NB4 (cell line): ENCODE measurements at regions not wholly inside any gene's neighbourhood (a gene's known extent, or its start where the extent isn't known, plus 50 kb on each side); places are given as distances from the start of the nearest gene placed in this dataset.

Source experiments
- POLR2A ChIP-seq: IDR thresholded peaks from 2 replicates; pipeline ENCODE4 v1.6.1; 2011; ENCODE audit warnings: mild to moderate bottlenecking; ENCODE audit not compliant: insufficient read length; ENCODE audit errors: extremely low read depth
- TF ChIP-seq, protein P1 (sequence below): IDR thresholded peaks from one replicate; pipeline ENCODE4 v1.5.1; 2012; ENCODE audit warnings: low read depth, low read length

DNA sequence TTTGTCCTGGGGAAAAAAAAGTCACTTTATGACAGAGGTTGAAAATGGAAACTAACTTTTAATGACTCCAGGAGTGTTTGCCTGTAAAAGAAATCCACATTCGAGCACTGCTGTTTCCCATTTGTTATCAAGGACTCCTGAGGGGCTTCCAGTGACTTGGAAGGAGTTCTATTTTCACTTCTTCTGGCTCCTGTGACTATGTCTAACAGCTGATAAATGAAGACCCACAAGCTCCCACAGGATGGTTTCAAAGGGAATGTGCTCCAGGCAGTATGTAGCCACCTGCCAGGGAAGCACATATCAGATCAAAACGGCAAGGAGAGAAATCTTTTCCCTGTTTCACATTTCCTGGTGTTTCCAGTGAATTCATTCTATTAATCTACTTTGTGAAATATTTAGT, 159.8 kb upstream of the FAM241A start:
- no peak for TF ChIP-seq POLR2A
- TF ChIP-seq, protein P1, sequence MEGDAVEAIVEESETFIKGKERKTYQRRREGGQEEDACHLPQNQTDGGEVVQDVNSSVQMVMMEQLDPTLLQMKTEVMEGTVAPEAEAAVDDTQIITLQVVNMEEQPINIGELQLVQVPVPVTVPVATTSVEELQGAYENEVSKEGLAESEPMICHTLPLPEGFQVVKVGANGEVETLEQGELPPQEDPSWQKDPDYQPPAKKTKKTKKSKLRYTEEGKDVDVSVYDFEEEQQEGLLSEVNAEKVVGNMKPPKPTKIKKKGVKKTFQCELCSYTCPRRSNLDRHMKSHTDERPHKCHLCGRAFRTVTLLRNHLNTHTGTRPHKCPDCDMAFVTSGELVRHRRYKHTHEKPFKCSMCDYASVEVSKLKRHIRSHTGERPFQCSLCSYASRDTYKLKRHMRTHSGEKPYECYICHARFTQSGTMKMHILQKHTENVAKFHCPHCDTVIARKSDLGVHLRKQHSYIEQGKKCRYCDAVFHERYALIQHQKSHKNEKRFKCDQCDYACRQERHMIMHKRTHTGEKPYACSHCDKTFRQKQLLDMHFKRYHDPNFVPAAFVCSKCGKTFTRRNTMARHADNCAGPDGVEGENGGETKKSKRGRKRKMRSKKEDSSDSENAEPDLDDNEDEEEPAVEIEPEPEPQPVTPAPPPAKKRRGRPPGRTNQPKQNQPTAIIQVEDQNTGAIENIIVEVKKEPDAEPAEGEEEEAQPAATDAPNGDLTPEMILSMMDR: no peak
